ENCODE measurements at regions not wholly inside any gene's neighbourhood (a gene's known extent, or its start where the extent isn't known, plus 50 kb on each side); places are given as distances from the start of the nearest gene placed in this dataset.
"Not testable (repeated sequence)": the region's sequence is repeated elsewhere in the genome, so short reads cannot be mapped to it uniquely, and the experiment has no call there.

DNA sequence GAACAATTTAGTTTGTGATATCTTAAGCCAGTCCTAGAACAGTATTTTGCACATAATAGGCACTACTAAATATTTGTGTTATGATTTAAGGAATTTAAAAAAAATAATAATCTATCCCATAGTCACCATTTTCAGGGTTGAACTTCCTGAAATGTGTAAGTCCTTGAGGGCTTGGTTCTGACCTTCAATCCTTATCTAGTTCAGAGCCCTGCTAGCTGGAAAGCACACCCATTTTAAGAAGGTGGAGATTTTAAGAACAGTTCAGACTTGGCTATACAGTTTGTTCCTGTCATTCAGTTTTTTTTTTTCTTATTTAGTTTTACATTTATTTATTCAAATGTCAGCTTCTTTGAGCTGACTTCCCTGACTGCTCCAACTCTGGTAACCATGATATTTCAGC is 183.4 kb upstream of the MAGI2 start:
- no peak for TF ChIP-seq POLR2A (IDR thresholded peaks at IDR 0.05)
- TF ChIP-seq CTCF (IDR thresholded peaks at IDR 0.05 in 4 of 5, conservative IDR thresholded peaks at IDR 0.05 in 1 of 5): no peak
- intact Hi-C loops (cut with DNase I; ENCODE audit: low total_unique reads) (no loop called here), in situ Hi-C loops (cut with MboI; ENCODE audit: low sequenced_read_pairs in 4 of 4) (no loop called here)
- no peaks in the 10 kb centered on the region for H3K36me3 ChIP-seq
- no peak for ATAC-seq
- DNase-seq: no peak
- H3K4me1 ChIP-seq: no peaks in the 10 kb centered on the region
- H3K4me3 ChIP-seq: no peak overlapping the region
- no peaks in the 10 kb centered on the region for H3K9me3 ChIP-seq
- no peak overlapping the region for H3K27ac ChIP-seq
- no peaks in the 10 kb centered on the region for H3K27me3 ChIP-seq

GRCh38 chr7:79625921-79626320 is 172.5 kb upstream of the MAGI2 start:
- H3K27me3 ChIP-seq; H3K27ac ChIP-seq; H3K4me3 ChIP-seq; intact Hi-C loops (cut with DNase I; ENCODE audit: low total_unique reads); H3K36me3 ChIP-seq; in situ Hi-C loops (cut with MboI; ENCODE audit: low sequenced_read_pairs in 4 of 4); DNase-seq; H3K4me1 ChIP-seq; ATAC-seq; H3K9me3 ChIP-seq: not testable (repeated sequence)

GRCh38 chr7:79624336-79624735 is 170.9 kb upstream of the MAGI2 start:
- no peak for DNase-seq
- no peaks in the 10 kb centered on the region for H3K27me3 ChIP-seq

GRCh38 chr7:79622781-79623180 is 169.3 kb upstream of the MAGI2 start:
- intact Hi-C loops (cut with DNase I; ENCODE audit: low total_unique reads) (no loop called here), in situ Hi-C loops (cut with MboI; ENCODE audit: low sequenced_read_pairs in 4 of 4) (no loop called here)
- Histone ChIP-seq H3K36me3 (no peaks in the 10 kb centered on the region), H3K4me3 (no peak overlapping the region), H3K27ac (no peak overlapping the region), H3K4me1 (no peaks in the 10 kb centered on the region), H3K27me3 (no peaks in the 10 kb centered on the region), H3K9me3 (no peaks in the 10 kb centered on the region)
- no peak for TF ChIP-seq POLR2A (IDR thresholded peaks at IDR 0.05)
- TF ChIP-seq CTCF (IDR thresholded peaks at IDR 0.05 in 4 of 5, conservative IDR thresholded peaks at IDR 0.05 in 1 of 5): no peak
- DNase-seq (no peak), ATAC-seq (no peak)

More at GRCh38 chr7:79624336-79624735, 170.9 kb upstream of the MAGI2 start:
- in situ Hi-C loops (cut with MboI; ENCODE audit: low sequenced_read_pairs in 4 of 4) (no loop called here), intact Hi-C loops (cut with DNase I; ENCODE audit: low total_unique reads) (no loop called here)
- ATAC-seq: no peak
- Histone ChIP-seq H3K36me3 (no peaks in the 10 kb centered on the region), H3K27ac (no peak overlapping the region), H3K9me3 (no peaks in the 10 kb centered on the region), H3K4me3 (no peak overlapping the region), H3K4me1 (no peaks in the 10 kb centered on the region)
- TF ChIP-seq POLR2A (IDR thresholded peaks at IDR 0.05): no peak
- no peak for TF ChIP-seq CTCF (IDR thresholded peaks at IDR 0.05 in 4 of 5, conservative IDR thresholded peaks at IDR 0.05 in 1 of 5)

DNA sequence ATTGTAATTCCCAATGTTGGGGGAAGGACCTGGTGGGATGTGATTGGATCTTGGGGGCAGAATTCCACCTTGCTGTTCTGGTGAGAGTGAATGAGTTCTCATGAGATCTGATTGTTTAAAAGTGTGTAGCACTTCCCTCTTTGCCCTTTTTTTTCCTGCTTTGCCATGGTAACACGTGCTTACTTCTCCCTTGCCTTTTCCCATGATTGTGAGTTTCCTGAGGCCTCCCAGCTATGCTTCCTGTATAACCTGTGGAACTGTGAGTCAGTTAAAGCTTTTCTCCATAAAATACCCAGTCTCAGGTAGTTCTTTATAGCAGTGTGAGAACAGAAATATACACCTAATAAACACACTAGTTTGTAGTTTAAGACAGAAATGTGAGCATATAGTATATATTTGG is 166.8 kb upstream of the MAGI2 start:
- Histone ChIP-seq H3K27ac (no peak overlapping the region), H3K36me3 (no peaks in the 10 kb centered on the region), H3K9me3 (no peaks in the 10 kb centered on the region), H3K4me3 (no peak overlapping the region), H3K27me3 (no peaks in the 10 kb centered on the region), H3K4me1 (no peaks in the 10 kb centered on the region)
- no peak for TF ChIP-seq POLR2A (IDR thresholded peaks at IDR 0.05)
- no peak for TF ChIP-seq CTCF (IDR thresholded peaks at IDR 0.05 in 4 of 5, conservative IDR thresholded peaks at IDR 0.05 in 1 of 5)
- no peak for ATAC-seq
- in situ Hi-C loops (cut with MboI; ENCODE audit: low sequenced_read_pairs in 4 of 4): no loop called here
- intact Hi-C loops (cut with DNase I; ENCODE audit: low total_unique reads): no loop called here
- no peak for DNase-seq

All from gastrocnemius medialis (tissue), 4 donors.